Liver (tissue), 8 donors: ENCODE measurements at regions not wholly inside any gene's neighbourhood (a gene's known extent, or its start where the extent isn't known, plus 50 kb on each side); places are given as distances from the start of the nearest gene placed in this dataset.

Experiments
- DNase-seq: peaks from one replicate; pipeline ENCODE4 v3.0.0-alpha.2; 2017; ENCODE audit warnings: low spot score
- H3K27ac ChIP-seq, 2 donors: one replicate each; pipeline ENCODE4 v1.7.0; 2013; ENCODE audit warnings: inconsistent platforms in 2 of 2, low read length in 2 of 2, control low read depth in 1 of 2, low read depth in 1 of 2, mild to moderate bottlenecking in 1 of 2
- H3K27me3 ChIP-seq, 4 donors: one replicate each; pipeline versions ENCODE4 v1.6.1 to v1.7.0; 2013; ENCODE audit warnings: low read length in 3 of 4, inconsistent platforms in 1 of 4, mild to moderate bottlenecking in 1 of 4, moderate library complexity in 1 of 4; ENCODE audit not compliant: control insufficient read depth in 4 of 4, insufficient read depth in 4 of 4
- H3K36me3 ChIP-seq, 4 donors: one replicate each; pipeline versions ENCODE4 v1.6.1 to v1.7.0; 2013; ENCODE audit warnings: low read length in 3 of 4, mild to moderate bottlenecking in 3 of 4, low read depth in 1 of 4, moderate library complexity in 1 of 4; ENCODE audit not compliant: control insufficient read depth in 4 of 4, insufficient read depth in 3 of 4
- H3K4me1 ChIP-seq, 4 donors: one replicate each; pipeline versions ENCODE4 v1.6.1 to v1.7.0; 2013; ENCODE audit warnings: low read length in 3 of 4, mild to moderate bottlenecking in 3 of 4, moderate library complexity in 1 of 4; ENCODE audit not compliant: control insufficient read depth in 4 of 4, insufficient read depth in 4 of 4
- H3K4me3 ChIP-seq, 3 donors: one replicate each; pipeline versions ENCODE4 v1.6.1 to v1.7.0; 2013; ENCODE audit warnings: low read length in 3 of 3, control low read depth in 1 of 3, low read depth in 1 of 3, mild to moderate bottlenecking in 1 of 3
- H3K9ac ChIP-seq, 2 donors: one replicate each; pipeline ENCODE4 v1.7.0; 2013; ENCODE audit warnings: low read length in 2 of 2, mild to moderate bottlenecking in 2 of 2, moderate library complexity in 2 of 2, control low read depth in 1 of 2, low read depth in 1 of 2
- H3K9me3 ChIP-seq, 4 donors: one replicate each; pipeline versions ENCODE4 v1.6.1 to v1.7.0; 2013; ENCODE audit warnings: low read length in 3 of 4; ENCODE audit not compliant: control insufficient read depth in 4 of 4
- CTCF ChIP-seq: fragments of 150-350 bp; IDR thresholded peaks from 2 replicates; pipeline ENCODE4 v1.5.1; 2017; ENCODE audit warnings: improper control_type of control experiment, low read depth, low read length; ENCODE audit not compliant: missing input control
- EGR1 ChIP-seq, 2 donors: IDR thresholded peaks; 2 replicates each; pipeline ENCODE4 v1.6.1; 2016 to 2018; ENCODE audit warnings: antibody characterized with exemption in 2 of 2, low read depth in 2 of 2
- FOXA1 ChIP-seq: IDR thresholded peaks from 2 replicates; pipeline ENCODE4 v1.6.1; 2016; ENCODE audit warnings: antibody characterized with exemption
- FOXA2 ChIP-seq: IDR thresholded peaks from 2 replicates; pipeline ENCODE4 v1.6.1; 2016; ENCODE audit warnings: antibody characterized with exemption
- HNF4G ChIP-seq: IDR thresholded peaks from 2 replicates; pipeline ENCODE4 v1.6.1; 2016; ENCODE audit warnings: antibody characterized with exemption
- JUND ChIP-seq, 2 donors: IDR thresholded peaks; 2 replicates each; pipeline ENCODE4 v1.6.1; 2016; ENCODE audit warnings: antibody characterized with exemption in 2 of 2
- MAX ChIP-seq: IDR thresholded peaks from 2 replicates; pipeline ENCODE4 v1.6.1; 2016; ENCODE audit warnings: antibody characterized with exemption
- NR2F2 ChIP-seq: IDR thresholded peaks from 2 replicates; pipeline ENCODE4 v1.6.1; 2016; ENCODE audit warnings: antibody characterized with exemption
- RAD21 ChIP-seq, 2 donors: IDR thresholded peaks; 2 replicates each; pipeline ENCODE4 v1.6.1; 2016; ENCODE audit warnings: antibody characterized with exemption in 2 of 2, mild to moderate bottlenecking in 2 of 2
- REST ChIP-seq: IDR thresholded peaks from 2 replicates; pipeline ENCODE4 v1.6.1; 2016; ENCODE audit warnings: antibody characterized with exemption, mild to moderate bottlenecking
- RXRA ChIP-seq, 2 donors: IDR thresholded peaks; 2 replicates each; pipeline ENCODE4 v1.6.1; 2017 to 2018; ENCODE audit warnings: antibody characterized with exemption in 2 of 2, mild to moderate bottlenecking in 1 of 2
- SP1 ChIP-seq: IDR thresholded peaks from 2 replicates; pipeline ENCODE4 v1.6.1; 2018; ENCODE audit warnings: antibody characterized with exemption, mild to moderate bottlenecking
- TAF1 ChIP-seq: conservative IDR thresholded peaks from 2 replicates; pipeline ENCODE4 v1.6.1; 2016; ENCODE audit warnings: antibody characterized with exemption, mild to moderate bottlenecking
- YY1 ChIP-seq: IDR thresholded peaks from 2 replicates; pipeline ENCODE4 v1.6.1; 2016; ENCODE audit warnings: antibody characterized with exemption, mild to moderate bottlenecking
- ZBTB33 ChIP-seq: IDR thresholded peaks from 2 replicates; pipeline ENCODE4 v1.6.1; 2016; ENCODE audit warnings: antibody characterized with exemption
- WGBS: extraction: QIAGEN DNeasy Blood & Tissue Kit; methylation state at CpG from one replicate; pipeline ENCODE4 v1.1.7; 2013; 5-methylcytosine and 5-hydroxymethylcytosine counted together
- TF ChIP-seq, protein P1 (sequence below): IDR thresholded peaks from 2 replicates; pipeline ENCODE4 v1.6.1; 2016; ENCODE audit warnings: antibody characterized with exemption
- donor health status: healthy.
- donor health status: healthy.
- donor health status: healthy.
- donor health status: healthy.
- donor health status: healthy.

- no peaks in the 10 kb centered on the region for H3K36me3 ChIP-seq
- H3K4me1 ChIP-seq = no peaks in the 10 kb centered on the region
- H3K27me3 ChIP-seq = peaks cover 0 to 3% (median 0%) of the 10 kb centered on the region in 4 donors
- H3K9me3 ChIP-seq = peaks cover 0 to 3% (median 0%) of the 10 kb centered on the region in 4 donors
- WGBS = 84% methylated on average over 8 of the region's 8 CpGs
- no peak for DNase-seq
- TF ChIP-seq TAF1 (no peak), REST (no peak), RAD21 (IDR thresholded peaks at IDR 0.05) (no peak), RXRA (IDR thresholded peaks at IDR 0.05) (no peak)
- no peak overlapping the region for H3K27ac ChIP-seq
- no peak overlapping the region for H3K9ac ChIP-seq
- no peak overlapping the region for H3K4me3 ChIP-seq
Measured at GRCh38 chr10:125273023-125273422, 112.7 kb upstream of the CTBP2 start.

DNA sequence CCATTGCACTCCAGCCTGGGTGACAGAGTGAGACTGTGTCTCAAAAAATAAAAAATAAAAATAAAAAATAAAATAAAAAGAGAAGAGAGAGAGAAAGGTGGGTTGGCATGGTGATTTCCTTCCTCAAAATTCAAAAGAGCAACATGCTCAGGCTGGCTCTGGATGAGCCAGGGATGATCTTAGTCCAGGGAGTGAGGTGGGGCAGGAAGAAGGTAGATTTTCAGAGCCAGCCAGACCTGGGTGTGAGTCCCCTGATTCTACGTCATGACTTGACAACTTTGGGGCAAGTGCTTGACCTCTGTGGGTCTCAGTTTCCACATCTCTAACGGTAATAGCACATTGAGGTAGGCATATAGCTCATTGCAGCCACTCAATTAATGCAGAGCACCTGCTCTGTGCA, 109.4 kb upstream of the CTBP2 start:
- H3K27me3 ChIP-seq = peaks cover 0 to 5% (median 0%) of the 10 kb centered on the region in 4 donors
- no peak overlapping the region for H3K9ac ChIP-seq
- no peaks in the 10 kb centered on the region for H3K9me3 ChIP-seq
- DNase-seq = no peak
- no peak overlapping the region for H3K4me3 ChIP-seq
- no peaks in the 10 kb centered on the region for H3K36me3 ChIP-seq
- 75% methylated on average over 2 of the region's 2 CpGs for WGBS
- H3K27ac ChIP-seq = no peak overlapping the region
- TF ChIP-seq, protein P1, sequence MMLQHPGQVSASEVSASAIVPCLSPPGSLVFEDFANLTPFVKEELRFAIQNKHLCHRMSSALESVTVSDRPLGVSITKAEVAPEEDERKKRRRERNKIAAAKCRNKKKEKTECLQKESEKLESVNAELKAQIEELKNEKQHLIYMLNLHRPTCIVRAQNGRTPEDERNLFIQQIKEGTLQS = no peak
- TF ChIP-seq RAD21 (IDR thresholded peaks at IDR 0.05) = no peak
- TF ChIP-seq FOXA1 = no peak
- TF ChIP-seq HNF4G = no peak
- TF ChIP-seq CTCF = no peak
- no peak for TF ChIP-seq JUND (IDR thresholded peaks at IDR 0.05)
- no peak for TF ChIP-seq NR2F2
- no peaks in the 10 kb centered on the region for H3K4me1 ChIP-seq

- no peak overlapping the region for H3K27ac ChIP-seq
- no peak for DNase-seq
- no peaks in the 10 kb centered on the region for H3K36me3 ChIP-seq
- H3K9me3 ChIP-seq = no peaks in the 10 kb centered on the region
- 75% methylated on average over 13 of the region's 13 CpGs for WGBS
- H3K4me1 ChIP-seq = no peaks in the 10 kb centered on the region
- H3K9ac ChIP-seq = no peak overlapping the region
- H3K27me3 ChIP-seq = peaks cover 0 to 7% (median 0%) of the 10 kb centered on the region in 4 donors
- H3K4me3 ChIP-seq = no peak overlapping the region
- TF ChIP-seq FOXA2 = no peak
- TF ChIP-seq CTCF = no peak
- TF ChIP-seq MAX = no peak
- TF ChIP-seq ZBTB33 = no peak
- no peak for TF ChIP-seq NR2F2
- no peak for TF ChIP-seq JUND (IDR thresholded peaks at IDR 0.05)
- TF ChIP-seq EGR1 (IDR thresholded peaks at IDR 0.05; ENCODE audit: low read depth in 2 of 2) = no peak
- no peak for TF ChIP-seq TAF1
- TF ChIP-seq, protein P1 = no peak
- no peak for TF ChIP-seq RXRA (IDR thresholded peaks at IDR 0.05)
- no peak for TF ChIP-seq HNF4G
- TF ChIP-seq SP1 = no peak
- no peak for TF ChIP-seq FOXA1
- TF ChIP-seq YY1 = no peak
Measured at GRCh38 chr10:125266966-125267365, 106.6 kb upstream of the CTBP2 start.
